Keratinocyte (primary cell): ENCODE measurements at regions not wholly inside any gene's neighbourhood (a gene's known extent, or its start where the extent isn't known, plus 50 kb on each side); places are given as distances from the start of the nearest gene placed in this dataset.

Experiments
- DNase-seq: peaks from one replicate; pipeline ENCODE4 v3.0.0-alpha.2; 2011; ENCODE audit warnings: low read depth, missing footprints, low spot score
- FAIRE-seq: peaks from 2 replicates; lab custom pipeline; 2011; peaks lifted over from hg19 to GRCh38; lab: Jason Lieb, UNC
- H2AFZ ChIP-seq: 2 replicates; pipeline ENCODE4 v1.6.0; 2012; ENCODE audit warnings: low read length, control low read depth, inconsistent platforms; ENCODE audit not compliant: control insufficient read depth
- H3K27ac ChIP-seq: 2 replicates; pipeline ENCODE4 v1.5.1; 2011; ENCODE audit warnings: low read length; ENCODE audit not compliant: control insufficient read depth, insufficient read depth
- H3K27me3 ChIP-seq: 3 replicates; pipeline ENCODE4 v1.6.0; 2011; ENCODE audit warnings: low read length; ENCODE audit not compliant: control insufficient read depth, insufficient read depth; ENCODE audit errors: extremely low read depth
- H3K36me3 ChIP-seq, 2 experiments: 2 replicates in 1 of 2; 3 replicates in 1 of 2; pipeline ENCODE4 v1.5.1; 2011; ENCODE audit warnings: low read length in 2 of 2, mild to moderate bottlenecking in 1 of 2; ENCODE audit not compliant: control insufficient read depth in 2 of 2, insufficient read depth in 2 of 2; ENCODE audit errors: extremely low read depth in 1 of 2
- H3K4me1 ChIP-seq: 3 replicates; pipeline ENCODE4 v1.5.1; 2011; ENCODE audit warnings: low read length; ENCODE audit not compliant: control insufficient read depth, insufficient read depth; ENCODE audit errors: extremely low read depth
- H3K4me2 ChIP-seq: 3 replicates; pipeline ENCODE4 v1.6.0; 2011; ENCODE audit warnings: low read depth, low read length; ENCODE audit not compliant: control insufficient read depth, insufficient read depth; ENCODE audit errors: extremely low read depth
- H3K4me3 ChIP-seq, 3 experiments: fragments of 200-600 bp in 1 of 3; sonication (generic) in 1 of 3; 2 replicates in 2 of 3; 3 replicates in 1 of 3; pipeline ENCODE4 v1.5.1; 2011 to 2016; ENCODE audit warnings: low read length in 3 of 3, mild to moderate bottlenecking in 3 of 3, control low read depth in 2 of 3, inconsistent platforms in 1 of 3, low read depth in 1 of 3, mixed read lengths in 1 of 3, mixed run types in 1 of 3, moderate library complexity in 1 of 3; ENCODE audit not compliant: control insufficient read depth in 2 of 3, insufficient read depth in 2 of 3; ENCODE audit errors: extremely low read depth in 1 of 3
- H3K79me2 ChIP-seq: 2 replicates; pipeline ENCODE4 v1.6.0; 2012; ENCODE audit warnings: low read length; ENCODE audit not compliant: control insufficient read depth, insufficient read depth
- H3K9ac ChIP-seq: 3 replicates; pipeline ENCODE4 v1.6.0; 2011; ENCODE audit warnings: low read length; ENCODE audit not compliant: control insufficient read depth, insufficient read depth; ENCODE audit errors: extremely low read depth
- H3K9me1 ChIP-seq: 3 replicates; pipeline ENCODE4 v1.6.0; 2011; ENCODE audit warnings: low read length; ENCODE audit not compliant: control insufficient read depth, insufficient read depth; ENCODE audit errors: extremely low read depth
- H3K9me3 ChIP-seq: 2 replicates; pipeline ENCODE4 v1.5.1; 2012; ENCODE audit warnings: low read depth, low read length; ENCODE audit not compliant: control insufficient read depth
- H4K20me1 ChIP-seq: 3 replicates; pipeline ENCODE4 v1.6.0; 2011; ENCODE audit warnings: low read length; ENCODE audit not compliant: control insufficient read depth, insufficient read depth; ENCODE audit errors: extremely low read depth
- CTCF ChIP-seq, 3 experiments: IDR thresholded peaks in 1 of 3; conservative IDR thresholded peaks in 1 of 3; optimal IDR thresholded peaks in 1 of 3; 2 replicates in 2 of 3; 3 replicates in 1 of 3; pipeline versions ENCODE3 to v1.5.1; 2011; ENCODE audit warnings: low read length in 3 of 3, mild to moderate bottlenecking in 3 of 3, moderate library complexity in 2 of 3, control low read depth in 1 of 3, inconsistent platforms in 1 of 3; ENCODE audit not compliant: insufficient read depth in 2 of 3; ENCODE audit errors: extremely low read depth in 1 of 3
- EZH2 ChIP-seq: IDR thresholded peaks from one replicate; pipeline ENCODE4 v1.6.1; 2012; ENCODE audit warnings: inconsistent platforms, mild to moderate bottlenecking, low read length, moderate library complexity
- dilution Hi-C: fragments of 300-500 bp; cut with MboI; formaldehyde crosslinking; loops from one replicate; pipeline ENCODE4 v1.7.0; 2020; ENCODE audit warnings: low sequenced_read_pairs; ENCODE audit not compliant: extremely low pct_ligation_motif_present

- dilution Hi-C loops, result no loop called here
- H3K9me1 ChIP-seq, result no peaks in the 10 kb centered on the region
- H3K9me3 ChIP-seq, result no peaks in the 10 kb centered on the region
- FAIRE-seq, result no peak
- no peaks in the 10 kb centered on the region for H3K79me2 ChIP-seq
- H3K4me2 ChIP-seq, result no peak overlapping the region
- no peak overlapping the region for H2AFZ ChIP-seq
- H3K36me3 ChIP-seq, result no peaks in the 10 kb centered on the region
- H3K27ac ChIP-seq, result no peak overlapping the region
- H3K27me3 ChIP-seq, result no peaks in the 10 kb centered on the region
- H3K4me3 ChIP-seq, result no peak overlapping the region
- no peaks in the 10 kb centered on the region for H3K4me1 ChIP-seq
- no peak for DNase-seq
- no peaks in the 10 kb centered on the region for H4K20me1 ChIP-seq
- TF ChIP-seq CTCF (optimal IDR thresholded peaks at IDR 0.05 in 1 of 3, IDR thresholded peaks at IDR 0.05 in 1 of 3, conservative IDR thresholded peaks at IDR 0.05 in 1 of 3; ENCODE audit: extremely low read depth in 1 of 3, insufficient read depth in 2 of 3, low read length in 3 of 3), result no peak
- TF ChIP-seq EZH2, result no peak
- H3K9ac ChIP-seq, result no peak overlapping the region
Observed at GRCh38 chr12:89839444-89839843, 130.8 kb upstream of the ATP2B1 start.

- no peak overlapping the region for H3K4me3 ChIP-seq
- no peak overlapping the region for H3K4me2 ChIP-seq
- no peaks in the 10 kb centered on the region for H3K9me3 ChIP-seq
- H3K9me1 ChIP-seq, result no peaks in the 10 kb centered on the region
- H3K36me3 ChIP-seq, result no peaks in the 10 kb centered on the region
- dilution Hi-C loops, result no loop called here
- no peaks in the 10 kb centered on the region for H3K27me3 ChIP-seq
- H4K20me1 ChIP-seq, result no peaks in the 10 kb centered on the region
- peaks cover 5% of the 10 kb centered on the region for H3K4me1 ChIP-seq
- no peak overlapping the region for H2AFZ ChIP-seq
- DNase-seq (no peak), FAIRE-seq (no peak)
- TF ChIP-seq EZH2, result no peak
- TF ChIP-seq CTCF (optimal IDR thresholded peaks at IDR 0.05 in 1 of 3, IDR thresholded peaks at IDR 0.05 in 1 of 3, conservative IDR thresholded peaks at IDR 0.05 in 1 of 3; ENCODE audit: extremely low read depth in 1 of 3, insufficient read depth in 2 of 3, low read length in 3 of 3), result no peak
- H3K9ac ChIP-seq, result no peak overlapping the region
- no peaks in the 10 kb centered on the region for H3K79me2 ChIP-seq
- no peak overlapping the region for H3K27ac ChIP-seq
Observed at GRCh38 chr12:89838833-89839232, 130.2 kb upstream of the ATP2B1 start.
